PC-9 (cell line): ENCODE measurements at regions not wholly inside any gene's neighbourhood (a gene's known extent, or its start where the extent isn't known, plus 50 kb on each side); places are given as distances from the start of the nearest gene placed in this dataset.

ENCODE experiments used
- EZH2 ChIP-seq: fragments of 200-600 bp; sonication (generic); IDR thresholded peaks from 2 replicates; pipeline ENCODE4 v1.8.0; 2017; ENCODE audit warnings: antibody characterized with exemption, low read depth
- TF ChIP-seq, protein P1 (sequence below): fragments of 200-600 bp; sonication (generic); conservative IDR thresholded peaks from 2 replicates; pipeline ENCODE4 v1.6.1; 2017; ENCODE audit warnings: mixed run types, antibody characterized with exemption, mild to moderate bottlenecking, moderate library complexity

GRCh38 chr4:189305500-189305899 lies 635.2 kb upstream of the FRG1 start:
- TF ChIP-seq EZH2: no peak
- TF ChIP-seq, protein P1, sequence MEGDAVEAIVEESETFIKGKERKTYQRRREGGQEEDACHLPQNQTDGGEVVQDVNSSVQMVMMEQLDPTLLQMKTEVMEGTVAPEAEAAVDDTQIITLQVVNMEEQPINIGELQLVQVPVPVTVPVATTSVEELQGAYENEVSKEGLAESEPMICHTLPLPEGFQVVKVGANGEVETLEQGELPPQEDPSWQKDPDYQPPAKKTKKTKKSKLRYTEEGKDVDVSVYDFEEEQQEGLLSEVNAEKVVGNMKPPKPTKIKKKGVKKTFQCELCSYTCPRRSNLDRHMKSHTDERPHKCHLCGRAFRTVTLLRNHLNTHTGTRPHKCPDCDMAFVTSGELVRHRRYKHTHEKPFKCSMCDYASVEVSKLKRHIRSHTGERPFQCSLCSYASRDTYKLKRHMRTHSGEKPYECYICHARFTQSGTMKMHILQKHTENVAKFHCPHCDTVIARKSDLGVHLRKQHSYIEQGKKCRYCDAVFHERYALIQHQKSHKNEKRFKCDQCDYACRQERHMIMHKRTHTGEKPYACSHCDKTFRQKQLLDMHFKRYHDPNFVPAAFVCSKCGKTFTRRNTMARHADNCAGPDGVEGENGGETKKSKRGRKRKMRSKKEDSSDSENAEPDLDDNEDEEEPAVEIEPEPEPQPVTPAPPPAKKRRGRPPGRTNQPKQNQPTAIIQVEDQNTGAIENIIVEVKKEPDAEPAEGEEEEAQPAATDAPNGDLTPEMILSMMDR: no peak
